ENCODE measurements at regions not wholly inside any gene's neighbourhood (a gene's known extent, or its start where the extent isn't known, plus 50 kb on each side); places are given as distances from the start of the nearest gene placed in this dataset.

GRCh38 chr14:81946834-81947798 lies 413.5 kb upstream of the SEL1L start:
- peaks cover 16% of the 10 kb centered on the region for H3K9me3 Mint-ChIP-seq
- no peak overlapping the region for H3K27ac Mint-ChIP-seq
- H3K4me3 Mint-ChIP-seq, result no peak overlapping the region
- no peaks in the 10 kb centered on the region for H3K36me3 Mint-ChIP-seq (ENCODE audit: low read depth)
- no peak for ATAC-seq (replicated peaks)
- no peaks in the 10 kb centered on the region for H3K27me3 Mint-ChIP-seq
- H3K4me1 Mint-ChIP-seq, result no peaks in the 10 kb centered on the region

- Mint-ChIP-seq H3K36me3 (ENCODE audit: low read depth) (no peaks in the 10 kb centered on the region), H3K27me3 (no peaks in the 10 kb centered on the region), H3K9me3 (peaks cover 4% of the 10 kb centered on the region), H3K4me3 (no peak overlapping the region), H3K27ac (no peak overlapping the region), H3K4me1 (no peaks in the 10 kb centered on the region)
- no peak for ATAC-seq (replicated peaks)
Measured at GRCh38 chr14:81952917-81953316, 419.3 kb upstream of the SEL1L start.

DNA sequence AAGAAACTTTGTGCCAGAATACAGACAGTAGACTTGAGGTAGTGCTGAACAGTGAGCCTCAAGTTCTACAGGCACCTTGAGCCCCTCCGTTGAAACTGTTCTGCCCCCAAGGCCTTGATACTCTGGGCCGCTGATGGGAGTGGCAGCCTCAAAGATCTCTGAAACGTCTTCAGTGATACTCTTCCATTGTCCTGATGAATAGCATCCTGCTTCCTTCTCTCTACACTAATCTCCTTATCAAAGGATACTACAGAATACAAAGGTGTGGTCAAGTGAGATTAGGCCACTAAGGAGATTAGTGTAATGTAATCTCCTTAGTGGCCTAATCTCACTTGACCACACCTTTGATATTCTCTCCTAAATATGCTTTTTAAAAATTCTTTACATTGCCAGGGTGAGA lies 419.8 kb upstream of the SEL1L start:
- Mint-ChIP-seq H3K4me1 (no peaks in the 10 kb centered on the region), H3K36me3 (ENCODE audit: low read depth) (no peaks in the 10 kb centered on the region), H3K27ac (no peak overlapping the region), H3K27me3 (no peaks in the 10 kb centered on the region), H3K4me3 (no peak overlapping the region), H3K9me3 (peaks cover 4% of the 10 kb centered on the region)
- ATAC-seq (replicated peaks), result no peak

- no peak for ATAC-seq (replicated peaks)
- Mint-ChIP-seq H3K4me1 (no peaks in the 10 kb centered on the region), H3K4me3 (no peak overlapping the region), H3K27ac (no peak overlapping the region), H3K9me3 (peaks cover 7% of the 10 kb centered on the region), H3K27me3 (no peaks in the 10 kb centered on the region), H3K36me3 (ENCODE audit: low read depth) (no peaks in the 10 kb centered on the region)
Measured at GRCh38 chr14:81955123-81955522, 421.5 kb upstream of the SEL1L start.

DNA sequence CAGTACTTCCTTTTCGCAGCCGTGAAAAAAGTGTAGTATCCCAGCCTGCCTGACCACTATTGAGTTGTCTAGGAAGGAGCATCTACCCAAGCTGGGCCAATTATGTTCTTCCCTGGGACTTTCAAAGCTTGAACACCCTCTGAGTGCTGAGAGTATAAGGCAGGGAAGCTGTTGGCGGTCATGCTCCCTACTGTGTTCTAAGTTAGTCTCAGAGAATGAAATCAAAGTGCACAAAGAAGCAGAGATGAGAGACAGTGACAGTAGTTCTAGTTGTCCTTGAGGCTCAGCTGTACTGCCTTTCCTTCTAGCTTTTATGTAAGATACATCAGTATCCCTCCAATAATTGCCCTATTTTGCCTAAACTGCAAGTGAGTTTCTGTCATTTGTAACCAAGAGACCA lies 427.1 kb upstream of the SEL1L start:
- no peaks in the 10 kb centered on the region for H3K36me3 Mint-ChIP-seq (ENCODE audit: low read depth)
- ATAC-seq (replicated peaks), result no peak
- no peak overlapping the region for H3K4me3 Mint-ChIP-seq
- H3K27me3 Mint-ChIP-seq, result no peaks in the 10 kb centered on the region
- no peaks in the 10 kb centered on the region for H3K4me1 Mint-ChIP-seq
- H3K27ac Mint-ChIP-seq, result no peak overlapping the region
- peaks cover 9% of the 10 kb centered on the region for H3K9me3 Mint-ChIP-seq

DNA sequence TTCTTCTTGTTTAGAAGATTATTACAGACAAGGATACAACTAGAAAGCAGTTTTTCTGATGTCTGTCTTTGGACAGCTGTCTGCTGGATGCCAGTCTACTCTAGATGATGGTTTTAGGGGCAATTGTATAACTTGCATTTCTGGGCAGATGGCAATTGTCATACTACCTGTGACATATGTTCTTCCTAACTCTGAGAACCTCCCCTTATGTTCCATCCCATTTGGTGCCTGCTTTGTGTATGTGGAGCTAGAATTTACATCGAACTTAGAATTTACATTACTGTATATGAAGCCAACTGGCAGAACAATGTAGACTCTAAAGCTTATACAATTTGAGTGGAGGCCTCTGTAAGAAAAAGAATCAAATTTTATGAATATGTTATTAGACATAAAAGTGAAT lies 430.2 kb upstream of the SEL1L start:
- Mint-ChIP-seq H3K9me3 (peaks cover 12% of the 10 kb centered on the region), H3K36me3 (ENCODE audit: low read depth) (no peaks in the 10 kb centered on the region), H3K27ac (no peak overlapping the region), H3K4me1 (no peaks in the 10 kb centered on the region), H3K27me3 (no peaks in the 10 kb centered on the region), H3K4me3 (no peak overlapping the region)
- ATAC-seq (replicated peaks), result no peak

DNA sequence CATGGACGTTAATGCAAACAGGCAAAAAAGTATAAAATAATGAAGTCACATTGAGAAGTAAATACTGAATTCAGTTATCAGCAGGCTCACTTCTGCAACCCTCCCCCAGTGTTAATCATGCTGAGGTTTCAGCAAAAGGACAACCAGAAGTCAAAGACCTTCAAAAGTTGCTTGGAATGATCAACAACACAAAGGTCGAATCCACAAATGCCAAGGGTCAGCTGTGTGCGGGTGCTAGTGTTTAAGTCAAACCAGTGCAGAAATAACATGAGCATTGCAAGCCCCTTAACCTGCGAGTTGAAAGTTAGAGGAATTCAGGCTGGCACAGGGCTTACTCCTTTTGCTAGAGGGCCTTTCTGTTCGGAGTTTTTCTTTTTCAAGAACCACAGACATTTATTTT lies 436.7 kb upstream of the SEL1L start:
- Mint-ChIP-seq H3K27ac (no peak overlapping the region), H3K27me3 (no peaks in the 10 kb centered on the region), H3K36me3 (ENCODE audit: low read depth) (no peaks in the 10 kb centered on the region), H3K4me1 (no peaks in the 10 kb centered on the region), H3K9me3 (peaks cover 4% of the 10 kb centered on the region), H3K4me3 (no peak overlapping the region)
- ATAC-seq (replicated peaks), result no peak

- no peaks in the 10 kb centered on the region for H3K4me1 Mint-ChIP-seq
- H3K9me3 Mint-ChIP-seq, result peaks cover 4% of the 10 kb centered on the region
- no peak for ATAC-seq (replicated peaks)
- no peak overlapping the region for H3K4me3 Mint-ChIP-seq
- no peak overlapping the region for H3K27ac Mint-ChIP-seq
- no peaks in the 10 kb centered on the region for H3K36me3 Mint-ChIP-seq (ENCODE audit: low read depth)
- H3K27me3 Mint-ChIP-seq, result no peaks in the 10 kb centered on the region
Measured at GRCh38 chr14:81971911-81972310, 438.3 kb upstream of the SEL1L start.

DNA sequence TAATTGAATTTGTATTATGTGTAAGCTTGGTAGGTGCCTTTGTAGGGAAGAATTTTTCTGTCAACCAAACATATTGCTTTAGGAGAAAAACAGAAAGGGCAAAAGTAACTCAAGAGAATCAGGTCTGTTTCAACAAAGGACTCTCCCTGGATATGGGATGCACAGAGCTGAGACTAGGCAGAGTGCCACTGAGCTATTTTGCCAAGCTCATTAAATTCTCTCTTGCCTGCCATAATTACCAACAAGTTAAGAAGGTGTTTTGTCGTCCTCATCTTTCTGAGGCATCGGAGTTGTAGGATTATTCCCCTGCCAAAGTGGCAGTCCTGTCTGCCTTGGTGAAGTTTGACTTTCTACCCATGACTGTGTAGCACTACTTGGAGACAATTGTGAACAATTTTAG lies 438.9 kb upstream of the SEL1L start:
- Mint-ChIP-seq H3K27me3 (no peaks in the 10 kb centered on the region), H3K9me3 (peaks cover 4% of the 10 kb centered on the region), H3K4me3 (no peak overlapping the region), H3K4me1 (no peaks in the 10 kb centered on the region), H3K36me3 (ENCODE audit: low read depth) (no peaks in the 10 kb centered on the region), H3K27ac (no peak overlapping the region)
- ATAC-seq (replicated peaks), result no peak

GRCh38 chr14:81974543-81974942 lies 440.9 kb upstream of the SEL1L start:
- Mint-ChIP-seq H3K9me3 (no peaks in the 10 kb centered on the region), H3K4me1 (no peaks in the 10 kb centered on the region)

GRCh38 chr14:81980601-81981306 lies 447.1 kb upstream of the SEL1L start:
- H3K27ac Mint-ChIP-seq, result no peak overlapping the region
- no peak for ATAC-seq (replicated peaks)
- H3K27me3 Mint-ChIP-seq, result no peaks in the 10 kb centered on the region
- no peaks in the 10 kb centered on the region for H3K9me3 Mint-ChIP-seq
- H3K4me1 Mint-ChIP-seq, result no peaks in the 10 kb centered on the region
- H3K36me3 Mint-ChIP-seq (ENCODE audit: low read depth), result no peaks in the 10 kb centered on the region
- no peak overlapping the region for H3K4me3 Mint-ChIP-seq

More at GRCh38 chr14:81974543-81974942, 440.9 kb upstream of the SEL1L start:
- Mint-ChIP-seq H3K27ac (no peak overlapping the region), H3K4me3 (no peak overlapping the region), H3K27me3 (no peaks in the 10 kb centered on the region), H3K36me3 (ENCODE audit: low read depth) (no peaks in the 10 kb centered on the region)
- no peak for ATAC-seq (replicated peaks)

GRCh38 chr14:81981307-81981675 lies 447.6 kb upstream of the SEL1L start:
- Mint-ChIP-seq H3K36me3 (ENCODE audit: low read depth) (no peaks in the 10 kb centered on the region), H3K9me3 (no peaks in the 10 kb centered on the region), H3K4me1 (no peaks in the 10 kb centered on the region), H3K27ac (no peak overlapping the region), H3K4me3 (no peak overlapping the region), H3K27me3 (no peaks in the 10 kb centered on the region)
- no peak for ATAC-seq (replicated peaks)

DNA sequence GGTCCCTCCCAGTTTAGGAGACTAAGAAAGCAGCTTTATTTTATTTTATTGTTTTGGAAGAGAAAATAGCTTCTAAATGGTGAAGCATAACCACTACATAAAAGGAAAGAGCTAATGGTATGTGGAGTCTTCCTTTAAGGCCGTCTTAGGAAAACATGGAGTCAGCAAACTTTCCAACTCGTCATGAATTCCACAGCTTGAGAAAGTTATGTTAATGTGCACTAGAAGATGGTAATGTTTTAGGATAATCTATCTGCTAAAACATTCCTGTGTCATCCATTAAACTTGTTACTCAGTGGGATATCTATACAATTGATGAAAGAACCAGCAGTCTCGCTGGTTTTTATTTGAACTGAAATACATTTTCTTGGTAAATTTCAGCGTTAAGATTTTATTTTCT lies 448.4 kb upstream of the SEL1L start:
- no peaks in the 10 kb centered on the region for H3K27me3 Mint-ChIP-seq
- H3K9me3 Mint-ChIP-seq, result no peaks in the 10 kb centered on the region
- no peaks in the 10 kb centered on the region for H3K4me1 Mint-ChIP-seq
- ATAC-seq (replicated peaks), result no peak
- H3K27ac Mint-ChIP-seq, result no peak overlapping the region
- no peaks in the 10 kb centered on the region for H3K36me3 Mint-ChIP-seq (ENCODE audit: low read depth)
- no peak overlapping the region for H3K4me3 Mint-ChIP-seq

DNA sequence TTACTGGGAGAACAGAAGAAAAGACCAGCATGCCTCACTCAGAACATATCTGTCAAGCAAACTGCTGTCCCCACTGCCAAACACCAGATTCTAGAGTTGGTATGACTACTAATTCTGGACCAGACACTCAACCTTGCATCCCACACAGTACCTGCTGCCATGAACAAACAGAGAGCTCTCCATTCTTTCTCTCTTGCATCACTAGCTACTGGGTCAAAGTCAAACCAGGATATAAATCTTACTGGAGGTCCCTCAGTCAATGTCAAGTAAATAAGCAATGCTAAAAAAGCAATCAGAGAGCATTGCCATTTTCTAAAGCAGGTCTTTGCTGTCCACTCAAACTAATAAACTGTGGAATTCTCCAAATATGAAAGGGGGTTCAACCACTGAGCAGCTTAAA lies 452.4 kb upstream of the SEL1L start:
- no peak for ATAC-seq (replicated peaks)
- H3K27me3 Mint-ChIP-seq, result no peaks in the 10 kb centered on the region
- no peaks in the 10 kb centered on the region for H3K36me3 Mint-ChIP-seq (ENCODE audit: low read depth)
- no peaks in the 10 kb centered on the region for H3K9me3 Mint-ChIP-seq
- H3K4me3 Mint-ChIP-seq, result no peak overlapping the region
- H3K4me1 Mint-ChIP-seq, result no peaks in the 10 kb centered on the region
- no peak overlapping the region for H3K27ac Mint-ChIP-seq

- H3K4me3 Mint-ChIP-seq, result no peak overlapping the region
- H3K27ac Mint-ChIP-seq, result no peak overlapping the region
- no peaks in the 10 kb centered on the region for H3K27me3 Mint-ChIP-seq
- no peaks in the 10 kb centered on the region for H3K4me1 Mint-ChIP-seq
- ATAC-seq (replicated peaks), result no peak
- H3K9me3 Mint-ChIP-seq, result no peaks in the 10 kb centered on the region
- no peaks in the 10 kb centered on the region for H3K36me3 Mint-ChIP-seq (ENCODE audit: low read depth)
Measured at GRCh38 chr14:81989211-81989610, 455.6 kb upstream of the SEL1L start.
